Cardiac fibroblast (primary cell): ENCODE measurements at regions not wholly inside any gene's neighbourhood (a gene's known extent, or its start where the extent isn't known, plus 50 kb on each side); places are given as distances from the start of the nearest gene placed in this dataset.

Experiments
- DNase-seq, 2 donors: peaks; one replicate each; pipeline versions ENCODE4 v3.0.0 to v3.0.0-alpha.2; 2010; ENCODE audit warnings: low read depth in 2 of 2
- H3K4me3 ChIP-seq, 2 donors: replicated peaks in 1 of 2; 1 replicate in 1 of 2; 2 replicates in 1 of 2; pipeline ENCODE4 v1.5.1; 2011; ENCODE audit warnings: low read depth in 2 of 2, low read length in 2 of 2, mild to moderate bottlenecking in 2 of 2, moderate library complexity in 1 of 2
- TF ChIP-seq, protein P1 (sequence below): IDR thresholded peaks from one replicate; pipeline ENCODE4 v1.5.1; 2011; ENCODE audit warnings: low read depth, mild to moderate bottlenecking, low read length, inconsistent platforms

DNA sequence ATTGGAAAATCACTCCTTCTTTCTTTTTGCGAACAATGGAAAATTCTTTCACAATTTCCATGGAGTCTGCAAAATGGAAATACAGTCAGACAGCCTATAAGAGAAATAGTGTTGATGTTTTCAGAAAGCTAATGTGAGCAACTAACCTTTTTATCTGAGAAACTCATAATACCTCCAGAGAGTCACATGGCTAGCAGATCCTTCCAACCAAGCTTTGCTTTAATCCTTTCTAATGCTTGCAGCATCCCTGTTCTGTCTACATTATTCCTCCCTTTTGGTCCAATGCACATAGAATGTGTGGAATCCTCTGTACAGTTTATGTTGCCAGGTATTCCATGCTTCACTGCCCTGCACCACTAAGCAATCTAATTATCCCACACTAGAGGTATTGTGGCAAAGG, 717.5 kb upstream of the LRRN3 start:
- no peak for DNase-seq
- no peak overlapping the region for H3K4me3 ChIP-seq
- TF ChIP-seq, protein P1, sequence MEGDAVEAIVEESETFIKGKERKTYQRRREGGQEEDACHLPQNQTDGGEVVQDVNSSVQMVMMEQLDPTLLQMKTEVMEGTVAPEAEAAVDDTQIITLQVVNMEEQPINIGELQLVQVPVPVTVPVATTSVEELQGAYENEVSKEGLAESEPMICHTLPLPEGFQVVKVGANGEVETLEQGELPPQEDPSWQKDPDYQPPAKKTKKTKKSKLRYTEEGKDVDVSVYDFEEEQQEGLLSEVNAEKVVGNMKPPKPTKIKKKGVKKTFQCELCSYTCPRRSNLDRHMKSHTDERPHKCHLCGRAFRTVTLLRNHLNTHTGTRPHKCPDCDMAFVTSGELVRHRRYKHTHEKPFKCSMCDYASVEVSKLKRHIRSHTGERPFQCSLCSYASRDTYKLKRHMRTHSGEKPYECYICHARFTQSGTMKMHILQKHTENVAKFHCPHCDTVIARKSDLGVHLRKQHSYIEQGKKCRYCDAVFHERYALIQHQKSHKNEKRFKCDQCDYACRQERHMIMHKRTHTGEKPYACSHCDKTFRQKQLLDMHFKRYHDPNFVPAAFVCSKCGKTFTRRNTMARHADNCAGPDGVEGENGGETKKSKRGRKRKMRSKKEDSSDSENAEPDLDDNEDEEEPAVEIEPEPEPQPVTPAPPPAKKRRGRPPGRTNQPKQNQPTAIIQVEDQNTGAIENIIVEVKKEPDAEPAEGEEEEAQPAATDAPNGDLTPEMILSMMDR = no peak

DNA sequence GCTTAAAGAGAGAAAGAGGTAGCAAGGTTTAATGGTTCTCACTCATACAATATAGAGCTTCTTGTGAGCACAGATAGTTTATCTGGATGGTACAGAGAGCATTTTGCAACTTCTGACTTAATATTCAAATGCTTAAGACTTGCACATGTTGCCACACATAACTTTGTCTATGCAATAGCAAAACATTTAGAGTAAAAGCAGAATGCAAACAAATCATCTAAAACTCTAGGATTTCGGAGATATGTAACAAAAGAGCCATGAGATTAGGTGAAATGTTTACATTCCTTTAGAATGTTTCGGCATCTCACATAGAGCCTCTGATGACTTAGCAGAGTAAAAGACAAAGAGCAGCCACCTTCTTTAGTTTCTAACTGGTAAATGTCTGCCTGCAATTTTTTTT, 717.1 kb upstream of the LRRN3 start:
- no peak for DNase-seq
- TF ChIP-seq, protein P1 = no peak

DNA sequence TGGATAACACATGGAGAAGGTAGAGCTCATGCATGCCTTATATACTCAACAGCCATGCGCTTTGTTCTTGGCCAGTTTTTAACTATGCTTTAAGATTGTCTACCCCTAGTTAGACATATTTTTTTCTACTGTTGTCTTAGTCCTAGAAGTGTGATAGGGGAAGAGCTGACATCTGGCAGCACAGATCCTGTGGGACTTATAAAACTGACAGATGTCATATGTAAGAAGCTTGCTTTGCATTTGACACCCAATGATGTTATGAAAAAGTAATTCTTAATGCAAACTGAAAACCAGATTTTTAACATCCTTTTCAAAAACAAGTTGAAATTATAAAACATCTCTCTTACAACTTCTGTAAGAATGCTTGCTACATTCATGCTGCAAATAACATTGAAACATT, 715.9 kb upstream of the LRRN3 start:
- no peak for DNase-seq
- TF ChIP-seq, protein P1 = no peak
- H3K4me3 ChIP-seq = no peak overlapping the region

More for the DNA sequence above, 717.1 kb upstream of the LRRN3 start:
- H3K4me3 ChIP-seq = no peak overlapping the region

DNA sequence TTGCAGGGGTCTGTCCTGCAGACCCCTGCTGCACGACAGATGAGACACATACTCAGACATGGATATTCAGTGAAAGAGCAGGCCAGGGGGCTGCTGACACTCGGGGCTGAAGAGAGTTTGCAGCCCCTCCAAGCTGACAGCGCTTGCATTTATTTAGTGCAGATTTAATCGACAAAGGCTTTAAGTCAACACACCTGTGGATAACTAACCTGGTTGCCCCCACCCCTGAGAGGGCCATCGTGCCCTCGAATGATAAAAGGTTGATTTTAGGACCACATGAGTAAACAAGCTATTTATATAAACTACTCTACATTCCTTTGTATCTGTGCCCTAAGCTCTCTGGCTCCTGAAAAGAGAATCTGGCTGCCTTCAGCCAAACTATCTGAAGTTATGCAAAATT, 708.2 kb upstream of the LRRN3 start:
- no peak for DNase-seq
- no peak overlapping the region for H3K4me3 ChIP-seq
- TF ChIP-seq, protein P1 = no peak

DNA sequence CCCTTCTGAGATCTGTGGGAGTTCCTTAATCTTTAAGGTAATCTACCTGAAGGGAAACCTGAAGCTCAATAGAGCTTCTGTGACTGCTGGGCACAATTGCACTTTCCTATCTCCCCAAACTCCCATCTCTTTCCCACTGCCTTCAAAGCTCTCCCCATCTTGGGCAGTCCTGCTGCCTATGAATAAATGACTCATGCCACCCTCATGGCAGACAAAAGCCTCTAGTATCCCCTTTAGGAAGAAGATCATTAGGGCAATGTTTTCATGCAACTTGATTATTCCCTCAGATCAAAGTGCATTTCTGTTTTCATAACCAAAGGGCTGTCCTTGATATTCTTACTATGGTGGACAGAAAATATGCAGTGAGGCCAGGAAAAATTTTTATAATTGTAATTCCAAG, 704.9 kb upstream of the LRRN3 start:
- TF ChIP-seq, protein P1 = no peak
- DNase-seq = no peak

DNA sequence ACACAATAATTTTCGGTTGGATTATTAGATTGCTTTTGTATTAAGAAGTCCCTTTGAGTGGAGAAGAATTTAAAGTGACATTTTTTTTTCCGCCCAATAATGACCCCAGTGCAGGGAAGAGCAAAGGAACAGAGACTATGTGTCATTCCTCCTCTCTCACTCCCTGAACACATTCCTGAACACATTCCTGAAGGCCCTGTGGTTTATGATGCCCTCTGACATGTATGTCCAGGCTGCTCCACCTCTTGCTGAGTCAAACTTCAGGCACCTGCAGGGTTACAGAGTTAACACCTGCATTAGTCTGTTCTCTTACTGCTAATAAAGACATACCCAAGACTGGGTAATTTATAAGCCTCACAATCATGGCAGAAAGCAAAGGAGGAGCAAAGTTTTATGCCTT, 704.0 kb upstream of the LRRN3 start:
- H3K4me3 ChIP-seq = no peak overlapping the region
- TF ChIP-seq, protein P1 = no peak
- peak in 1 of 2 donors; percentile 60 for DNase-seq

More for the DNA sequence above, 704.9 kb upstream of the LRRN3 start:
- H3K4me3 ChIP-seq = no peak overlapping the region

DNA sequence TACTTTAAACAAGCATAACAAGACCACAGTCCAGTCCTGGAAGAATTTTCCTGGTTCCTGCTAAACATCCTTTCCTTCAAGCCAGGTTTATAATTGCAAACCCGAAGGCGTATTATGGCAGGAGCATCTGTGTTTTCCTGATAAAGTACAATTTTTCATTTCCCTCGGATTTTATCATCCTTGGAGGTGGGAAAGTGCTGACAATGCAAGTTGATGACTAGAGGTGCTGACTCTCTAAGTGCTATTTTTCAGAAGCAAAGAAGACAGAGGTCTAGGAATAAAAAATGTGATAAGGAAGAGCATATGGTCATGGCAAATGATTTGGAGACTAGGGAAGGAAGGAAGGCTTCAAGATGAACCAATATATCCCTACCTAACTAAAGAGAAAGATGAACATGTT, 703.2 kb upstream of the LRRN3 start:
- DNase-seq = no peak
- H3K4me3 ChIP-seq = no peak overlapping the region
- TF ChIP-seq, protein P1 = no peak
